ENCODE measurements at regions not wholly inside any gene's neighbourhood (a gene's known extent, or its start where the extent isn't known, plus 50 kb on each side); places are given as distances from the start of the nearest gene placed in this dataset.

DNA sequence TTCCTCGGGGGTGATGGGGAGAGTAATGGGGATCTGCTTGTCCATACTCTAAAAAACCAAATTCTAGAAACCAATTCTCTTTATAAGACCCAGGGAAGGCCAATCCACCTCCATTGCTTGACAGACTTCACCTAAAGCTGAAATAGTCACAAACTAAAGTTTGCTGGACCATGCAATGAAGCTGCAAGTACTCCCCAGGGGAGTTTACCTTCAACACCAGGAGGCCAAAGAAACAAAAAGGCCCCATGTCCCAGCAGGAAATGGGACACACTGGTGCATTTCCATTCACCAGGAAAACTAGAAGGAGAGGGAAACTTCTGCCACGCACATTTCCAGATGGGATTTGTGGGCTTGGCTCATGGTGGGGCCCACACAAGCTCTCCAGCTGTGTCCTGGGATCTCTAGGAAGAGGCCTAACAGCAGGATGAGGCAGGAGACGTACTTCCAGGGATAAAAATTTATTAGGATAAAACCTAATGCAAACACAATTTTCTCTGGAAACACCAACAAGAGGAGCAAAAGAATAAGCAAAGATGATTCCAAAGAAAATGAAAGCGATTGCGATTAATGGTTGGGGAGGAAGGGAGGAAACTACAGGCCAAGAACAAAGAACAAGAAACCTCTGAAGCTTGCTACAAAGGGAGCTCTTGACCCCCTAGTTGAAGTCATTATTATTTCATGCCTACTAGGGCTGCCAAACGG is 238.0 kb upstream of the LRTM1 start:
- H3K4me3 ChIP-seq (ENCODE audit: low read length in 2 of 2) = no peak overlapping the region
- H3K27me3 ChIP-seq (ENCODE audit: control insufficient read depth in 2 of 2, insufficient read depth in 1 of 2, low read length in 1 of 2) = no peaks in the 10 kb centered on the region
- 87% methylated on average over 6 of the region's 6 CpGs for WGBS
- H3K27ac ChIP-seq (ENCODE audit: low read depth in 1 of 2, low read length in 1 of 2) = no peak overlapping the region
- no peaks in the 10 kb centered on the region for H3K36me3 ChIP-seq (ENCODE audit: control insufficient read depth in 2 of 2, insufficient read depth in 2 of 2, low read length in 1 of 2)
- no peaks in the 10 kb centered on the region for H3K4me1 ChIP-seq (ENCODE audit: control insufficient read depth in 2 of 2, insufficient read depth in 2 of 2, low read length in 2 of 2)
- H3K9me3 ChIP-seq (ENCODE audit: control insufficient read depth in 2 of 2, insufficient read depth in 1 of 2, low read length in 1 of 2) = no peaks in the 10 kb centered on the region
- no peak for DNase-seq (ENCODE audit: low read depth in 6 of 9, low spot score in 9 of 9)

DNA sequence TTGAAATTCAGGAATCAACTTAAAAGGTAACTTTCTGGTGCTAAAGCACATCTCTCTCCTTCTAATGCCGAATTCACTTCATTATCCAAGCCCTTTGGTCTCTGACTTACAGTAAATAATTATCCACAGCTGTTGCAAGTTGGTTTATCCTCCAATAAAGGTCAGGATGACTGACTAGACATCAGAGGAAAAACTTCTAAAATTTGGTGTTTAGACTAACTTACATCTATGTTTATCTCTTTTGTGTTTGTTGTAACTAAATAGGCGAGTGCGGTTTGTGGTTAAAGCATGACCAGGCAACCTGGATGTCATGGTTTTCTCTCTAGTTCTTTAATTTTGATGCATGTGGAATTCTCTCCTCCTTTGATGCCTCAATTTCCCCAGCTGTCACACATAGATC is 237.4 kb upstream of the LRTM1 start:
- Histone ChIP-seq H3K27me3 (ENCODE audit: control insufficient read depth in 2 of 2, insufficient read depth in 1 of 2, low read length in 1 of 2) (no peaks in the 10 kb centered on the region), H3K9me3 (ENCODE audit: control insufficient read depth in 2 of 2, insufficient read depth in 1 of 2, low read length in 1 of 2) (no peaks in the 10 kb centered on the region), H3K4me3 (ENCODE audit: low read length in 2 of 2) (no peak overlapping the region), H3K36me3 (ENCODE audit: control insufficient read depth in 2 of 2, insufficient read depth in 2 of 2, low read length in 1 of 2) (no peaks in the 10 kb centered on the region), H3K27ac (ENCODE audit: low read depth in 1 of 2, low read length in 1 of 2) (no peak overlapping the region), H3K4me1 (ENCODE audit: control insufficient read depth in 2 of 2, insufficient read depth in 2 of 2, low read length in 2 of 2) (no peaks in the 10 kb centered on the region)
- no peak for DNase-seq (ENCODE audit: low read depth in 6 of 9, low spot score in 9 of 9)
- 93% methylated on average over 3 of the region's 3 CpGs for WGBS

DNA sequence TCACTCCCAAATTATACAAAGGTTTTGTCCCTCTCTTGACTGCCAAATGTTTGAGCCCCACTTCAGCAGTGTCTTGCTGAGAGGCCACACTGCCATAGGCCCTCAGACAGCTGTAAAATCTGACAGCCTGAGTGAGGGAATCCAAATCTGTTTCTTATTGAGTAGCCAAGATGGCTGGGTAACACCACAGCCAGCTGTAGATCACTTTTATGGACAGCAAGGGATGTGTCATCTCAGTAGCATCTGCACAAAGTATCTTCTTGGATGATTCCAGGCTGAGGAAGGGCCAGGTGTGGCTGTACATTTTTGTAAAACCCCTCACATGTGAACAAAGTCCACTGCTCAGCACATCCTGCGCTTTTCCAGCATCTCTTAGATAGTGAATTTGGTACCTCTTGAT is 237.0 kb upstream of the LRTM1 start:
- no peaks in the 10 kb centered on the region for H3K4me1 ChIP-seq (ENCODE audit: control insufficient read depth in 2 of 2, insufficient read depth in 2 of 2, low read length in 2 of 2)
- no peaks in the 10 kb centered on the region for H3K36me3 ChIP-seq (ENCODE audit: control insufficient read depth in 2 of 2, insufficient read depth in 2 of 2, low read length in 1 of 2)
- H3K4me3 ChIP-seq (ENCODE audit: low read length in 2 of 2) = no peak overlapping the region
- H3K27me3 ChIP-seq (ENCODE audit: control insufficient read depth in 2 of 2, insufficient read depth in 1 of 2, low read length in 1 of 2) = no peaks in the 10 kb centered on the region
- H3K9me3 ChIP-seq (ENCODE audit: control insufficient read depth in 2 of 2, insufficient read depth in 1 of 2, low read length in 1 of 2) = no peaks in the 10 kb centered on the region
- no peak overlapping the region for H3K27ac ChIP-seq (ENCODE audit: low read depth in 1 of 2, low read length in 1 of 2)
- DNase-seq (ENCODE audit: low read depth in 6 of 9, low spot score in 9 of 9) = no peak
- WGBS = 93% methylated on average over 1 of the region's 1 CpG

DNA sequence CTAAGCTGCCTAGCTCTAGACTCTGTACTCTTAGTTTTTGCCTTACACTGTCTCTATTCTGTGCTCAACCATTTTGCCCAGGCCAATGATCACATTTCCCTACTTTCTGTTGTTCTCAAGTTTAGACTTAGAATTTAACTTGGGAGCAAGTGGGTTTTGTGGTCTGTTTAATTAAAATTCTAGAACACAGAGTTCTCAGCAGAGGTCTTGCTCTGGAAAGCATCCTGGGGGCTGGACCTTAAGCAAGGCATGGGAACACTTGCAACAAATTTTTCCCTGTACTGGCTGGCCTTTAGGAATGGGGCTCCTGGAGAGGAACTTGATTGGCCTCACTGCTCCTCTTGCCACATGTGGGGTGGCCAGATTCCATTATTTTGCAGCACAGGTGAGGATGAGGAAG is 236.3 kb upstream of the LRTM1 start:
- no peak overlapping the region for H3K27ac ChIP-seq (ENCODE audit: low read depth in 1 of 2, low read length in 1 of 2)
- H3K4me1 ChIP-seq (ENCODE audit: control insufficient read depth in 2 of 2, insufficient read depth in 2 of 2, low read length in 2 of 2) = no peaks in the 10 kb centered on the region
- no peaks in the 10 kb centered on the region for H3K27me3 ChIP-seq (ENCODE audit: control insufficient read depth in 2 of 2, insufficient read depth in 1 of 2, low read length in 1 of 2)
- H3K9me3 ChIP-seq (ENCODE audit: control insufficient read depth in 2 of 2, insufficient read depth in 1 of 2, low read length in 1 of 2) = no peaks in the 10 kb centered on the region
- no peak overlapping the region for H3K4me3 ChIP-seq (ENCODE audit: low read length in 2 of 2)
- no peaks in the 10 kb centered on the region for H3K36me3 ChIP-seq (ENCODE audit: control insufficient read depth in 2 of 2, insufficient read depth in 2 of 2, low read length in 1 of 2)
- DNase-seq (ENCODE audit: low read depth in 6 of 9, low spot score in 9 of 9) = no peak

DNA sequence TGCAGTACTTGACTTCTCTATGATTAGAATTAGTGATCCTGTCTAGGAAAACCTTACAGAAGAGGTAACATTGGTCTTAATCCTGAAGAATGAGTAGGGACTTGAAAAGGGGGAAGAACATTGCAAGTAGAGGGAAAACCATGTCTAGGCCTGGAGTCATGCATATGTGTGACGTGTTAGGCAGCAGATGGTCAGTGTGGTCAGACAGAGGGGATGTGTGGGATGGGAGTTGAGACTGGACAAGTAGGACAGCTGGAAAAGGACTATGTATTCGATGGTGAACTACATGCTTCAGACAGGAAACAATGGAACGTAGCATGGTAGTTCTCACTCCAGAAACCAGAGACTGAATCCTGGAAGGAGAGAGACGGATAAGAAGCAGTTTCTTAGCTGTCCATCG is 235.6 kb upstream of the LRTM1 start:
- H3K27me3 ChIP-seq (ENCODE audit: control insufficient read depth in 2 of 2, insufficient read depth in 1 of 2, low read length in 1 of 2) = no peaks in the 10 kb centered on the region
- H3K4me3 ChIP-seq (ENCODE audit: low read length in 2 of 2) = no peak overlapping the region
- WGBS = 94% methylated on average over 5 of the region's 5 CpGs
- H3K9me3 ChIP-seq (ENCODE audit: control insufficient read depth in 2 of 2, insufficient read depth in 1 of 2, low read length in 1 of 2) = no peaks in the 10 kb centered on the region
- H3K4me1 ChIP-seq (ENCODE audit: control insufficient read depth in 2 of 2, insufficient read depth in 2 of 2, low read length in 2 of 2) = no peaks in the 10 kb centered on the region
- no peaks in the 10 kb centered on the region for H3K36me3 ChIP-seq (ENCODE audit: control insufficient read depth in 2 of 2, insufficient read depth in 2 of 2, low read length in 1 of 2)
- H3K27ac ChIP-seq (ENCODE audit: low read depth in 1 of 2, low read length in 1 of 2) = no peak overlapping the region
- DNase-seq (ENCODE audit: low read depth in 6 of 9, low spot score in 9 of 9) = no peak

GRCh38 chr3:55162031-55162795 is 234.4 kb upstream of the LRTM1 start:
- Histone ChIP-seq H3K4me1 (ENCODE audit: control insufficient read depth in 2 of 2, insufficient read depth in 2 of 2, low read length in 2 of 2) (no peaks in the 10 kb centered on the region), H3K4me3 (ENCODE audit: low read length in 2 of 2) (no peak overlapping the region), H3K9me3 (ENCODE audit: control insufficient read depth in 2 of 2, insufficient read depth in 1 of 2, low read length in 1 of 2) (no peaks in the 10 kb centered on the region), H3K36me3 (ENCODE audit: control insufficient read depth in 2 of 2, insufficient read depth in 2 of 2, low read length in 1 of 2) (no peaks in the 10 kb centered on the region), H3K27ac (ENCODE audit: low read depth in 1 of 2, low read length in 1 of 2) (no peak overlapping the region), H3K27me3 (ENCODE audit: control insufficient read depth in 2 of 2, insufficient read depth in 1 of 2, low read length in 1 of 2) (no peaks in the 10 kb centered on the region)
- WGBS = 78% methylated on average over 3 of the region's 3 CpGs
- DNase-seq (ENCODE audit: low read depth in 6 of 9, low spot score in 9 of 9) = no peak

GRCh38 chr3:55161231-55161630 is 233.4 kb upstream of the LRTM1 start:
- Histone ChIP-seq H3K36me3 (ENCODE audit: control insufficient read depth in 2 of 2, insufficient read depth in 2 of 2, low read length in 1 of 2) (no peaks in the 10 kb centered on the region), H3K4me3 (ENCODE audit: low read length in 2 of 2) (no peak overlapping the region), H3K9me3 (ENCODE audit: control insufficient read depth in 2 of 2, insufficient read depth in 1 of 2, low read length in 1 of 2) (no peaks in the 10 kb centered on the region), H3K27ac (ENCODE audit: low read depth in 1 of 2, low read length in 1 of 2) (no peak overlapping the region), H3K4me1 (ENCODE audit: control insufficient read depth in 2 of 2, insufficient read depth in 2 of 2, low read length in 2 of 2) (no peaks in the 10 kb centered on the region), H3K27me3 (ENCODE audit: control insufficient read depth in 2 of 2, insufficient read depth in 1 of 2, low read length in 1 of 2) (no peaks in the 10 kb centered on the region)
- DNase-seq (ENCODE audit: low read depth in 6 of 9, low spot score in 9 of 9) = no peak
- WGBS = 96% methylated on average over 3 of the region's 3 CpGs

DNA sequence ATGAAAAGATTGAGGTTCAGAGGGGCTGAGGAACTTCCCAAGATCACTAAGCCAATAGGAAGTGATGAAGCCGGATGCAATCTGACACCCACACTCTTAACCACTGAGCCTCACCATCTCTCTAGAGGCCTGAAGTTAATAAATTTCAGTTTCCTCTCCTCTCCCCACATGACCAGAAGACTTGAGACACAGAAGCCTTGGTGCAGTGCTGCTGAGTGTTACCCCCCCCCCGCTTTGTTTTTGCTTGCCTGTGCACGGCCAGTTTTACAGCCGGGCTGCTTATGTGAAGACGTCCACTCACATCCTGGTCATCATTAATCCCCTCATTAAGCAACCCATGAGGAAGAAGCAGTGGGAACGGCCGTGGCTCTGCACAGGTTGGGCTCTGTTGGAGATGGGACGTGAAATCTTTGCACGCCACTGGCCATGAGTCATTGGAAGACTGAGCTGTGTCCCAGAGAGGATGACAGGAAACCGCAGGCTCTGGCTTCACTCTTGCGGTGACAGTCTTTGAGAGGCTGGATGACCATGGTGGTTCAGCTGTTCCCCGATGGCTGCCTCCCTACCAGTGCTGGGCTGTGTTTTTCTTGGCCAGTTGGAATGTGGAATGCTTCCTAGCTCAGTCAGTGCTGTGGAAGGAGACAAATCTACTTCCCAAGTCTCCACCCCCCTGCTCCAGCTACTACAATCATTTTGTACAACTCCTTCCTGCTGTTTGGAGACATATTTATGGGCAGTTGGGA is 232.6 kb upstream of the LRTM1 start:
- DNase-seq (ENCODE audit: low read depth in 6 of 9, low spot score in 9 of 9) = no peak
- WGBS = 47% methylated on average over 12 of the region's 12 CpGs
- Histone ChIP-seq H3K4me1 (ENCODE audit: control insufficient read depth in 2 of 2, insufficient read depth in 2 of 2, low read length in 2 of 2) (no peaks in the 10 kb centered on the region), H3K9me3 (ENCODE audit: control insufficient read depth in 2 of 2, insufficient read depth in 1 of 2, low read length in 1 of 2) (no peaks in the 10 kb centered on the region), H3K27ac (ENCODE audit: low read depth in 1 of 2, low read length in 1 of 2) (no peak overlapping the region), H3K36me3 (ENCODE audit: control insufficient read depth in 2 of 2, insufficient read depth in 2 of 2, low read length in 1 of 2) (no peaks in the 10 kb centered on the region), H3K4me3 (ENCODE audit: low read length in 2 of 2) (no peak overlapping the region), H3K27me3 (ENCODE audit: control insufficient read depth in 2 of 2, insufficient read depth in 1 of 2, low read length in 1 of 2) (no peaks in the 10 kb centered on the region)

DNA sequence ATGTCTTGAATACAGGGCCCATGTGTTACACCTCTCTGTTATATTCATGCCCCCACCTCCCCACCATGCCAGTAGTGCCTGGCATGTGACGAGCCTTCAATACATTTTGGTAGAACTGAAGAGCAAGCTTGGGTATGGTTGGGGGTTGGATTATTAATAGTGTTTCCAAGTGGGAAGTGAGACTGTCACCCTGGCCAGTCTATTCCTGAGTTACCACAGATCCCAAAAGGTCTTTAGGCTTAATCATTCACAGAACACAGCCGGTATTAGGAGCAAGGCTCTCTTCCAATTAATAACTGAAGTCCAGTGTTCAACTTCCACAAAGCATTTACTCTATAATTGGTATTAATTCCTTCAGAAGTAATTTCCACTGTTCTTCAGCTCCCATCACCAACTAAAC is 231.9 kb upstream of the LRTM1 start:
- WGBS = 94% methylated on average over 2 of the region's 2 CpGs

More for the DNA sequence above, 231.9 kb upstream of the LRTM1 start:
- no peaks in the 10 kb centered on the region for H3K36me3 ChIP-seq (ENCODE audit: control insufficient read depth in 2 of 2, insufficient read depth in 2 of 2, low read length in 1 of 2)
- no peak for DNase-seq (ENCODE audit: low read depth in 6 of 9, low spot score in 9 of 9)
- H3K27me3 ChIP-seq (ENCODE audit: control insufficient read depth in 2 of 2, insufficient read depth in 1 of 2, low read length in 1 of 2) = no peaks in the 10 kb centered on the region
- H3K9me3 ChIP-seq (ENCODE audit: control insufficient read depth in 2 of 2, insufficient read depth in 1 of 2, low read length in 1 of 2) = no peaks in the 10 kb centered on the region
- H3K4me3 ChIP-seq (ENCODE audit: low read length in 2 of 2) = no peak overlapping the region
- no peak overlapping the region for H3K27ac ChIP-seq (ENCODE audit: low read depth in 1 of 2, low read length in 1 of 2)
- no peaks in the 10 kb centered on the region for H3K4me1 ChIP-seq (ENCODE audit: control insufficient read depth in 2 of 2, insufficient read depth in 2 of 2, low read length in 2 of 2)

Data from thymus (tissue), 11 donors.